Colonic mucosa (tissue), 4 donors: ENCODE measurements at regions not wholly inside any gene's neighbourhood (a gene's known extent, or its start where the extent isn't known, plus 50 kb on each side); places are given as distances from the start of the nearest gene placed in this dataset.

Experiments
- DNase-seq: peaks from one replicate; pipeline ENCODE4 v3.0.0-alpha.2; 2020
- H3K27ac ChIP-seq: fragments of 200-600 bp; one replicate; pipeline ENCODE4 v1.8.0; 2021
- H3K27me3 ChIP-seq: fragments of 200-600 bp; one replicate; pipeline ENCODE4 v1.8.0; 2021
- H3K36me3 ChIP-seq: fragments of 200-600 bp; one replicate; pipeline ENCODE4 v1.8.0; 2021
- H3K4me1 ChIP-seq: fragments of 200-600 bp; one replicate; pipeline ENCODE4 v1.8.0; 2021; ENCODE audit warnings: mild to moderate bottlenecking
- H3K4me3 ChIP-seq: fragments of 200-600 bp; one replicate; pipeline ENCODE4 v1.8.0; 2021
- H3K9ac ChIP-seq, 2 donors: one replicate each; pipeline ENCODE4 v1.7.0; 2013; ENCODE audit warnings: control low read depth in 2 of 2, low read depth in 2 of 2, low read length in 2 of 2
- H3K9me3 ChIP-seq: fragments of 200-600 bp; one replicate; pipeline ENCODE4 v1.8.0; 2021
- intact Hi-C: fragments of 100-400 bp; cut with DNase I; formaldehyde crosslinking; loops from one replicate; pipeline ENCODE4 v1.14.1; 2022
- TF ChIP-seq, protein P1 (sequence below): fragments of 200-600 bp; IDR thresholded peaks from one replicate; pipeline ENCODE4 v1.8.0; 2022; ENCODE audit warnings: antibody characterized with exemption, mild to moderate bottlenecking
- donor health status: healthy.
- donor health status: DM: no; HTN: no; CAD: no.
- donor health status: DM: no; HTN: no; CAD: no.

DNA sequence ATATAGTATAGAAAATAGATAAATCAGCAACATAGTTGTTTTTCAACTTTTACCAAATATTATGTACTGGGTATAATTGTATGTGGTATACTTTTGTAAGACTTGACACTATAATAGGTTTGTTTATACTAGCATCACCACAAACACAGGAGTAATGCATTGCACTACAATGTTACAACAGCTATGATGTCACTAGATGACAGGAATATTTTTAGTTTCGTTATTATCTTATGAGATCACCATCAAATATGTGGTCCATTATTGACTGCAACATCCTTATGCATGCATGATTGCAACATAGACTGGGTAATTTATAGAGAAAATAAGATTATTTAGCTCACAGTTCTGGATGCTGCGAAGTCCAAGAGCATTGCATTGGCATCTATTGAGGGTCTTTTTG, 678.4 kb upstream of the ZNF804A start:
- DNase-seq = no peak

DNA sequence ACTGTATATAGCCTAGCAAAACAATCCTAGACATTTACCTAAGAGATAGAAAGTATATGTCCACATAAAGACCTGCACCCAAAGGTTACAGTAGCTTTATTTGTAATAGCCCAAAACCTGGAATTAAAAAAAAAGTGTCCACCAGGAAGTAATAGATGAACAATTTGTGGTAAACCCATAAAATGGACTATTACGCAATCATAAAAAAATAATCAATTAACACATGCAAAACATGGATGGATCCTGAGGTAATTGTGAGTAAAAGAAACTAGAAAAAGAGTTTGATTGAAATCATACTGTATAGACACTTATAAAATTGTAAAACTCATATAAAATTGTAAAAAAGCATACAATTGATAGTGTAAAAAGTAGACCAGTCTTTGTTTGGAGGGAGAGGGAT, 673.0 kb upstream of the ZNF804A start:
- Histone ChIP-seq H3K9me3 (no peaks in the 10 kb centered on the region), H3K27me3 (no peaks in the 10 kb centered on the region), H3K27ac (no peak overlapping the region), H3K4me1 (no peaks in the 10 kb centered on the region), H3K4me3 (no peak overlapping the region), H3K9ac (no peak overlapping the region), H3K36me3 (no peaks in the 10 kb centered on the region)
- intact Hi-C loops = no loop called here
- TF ChIP-seq, protein P1, sequence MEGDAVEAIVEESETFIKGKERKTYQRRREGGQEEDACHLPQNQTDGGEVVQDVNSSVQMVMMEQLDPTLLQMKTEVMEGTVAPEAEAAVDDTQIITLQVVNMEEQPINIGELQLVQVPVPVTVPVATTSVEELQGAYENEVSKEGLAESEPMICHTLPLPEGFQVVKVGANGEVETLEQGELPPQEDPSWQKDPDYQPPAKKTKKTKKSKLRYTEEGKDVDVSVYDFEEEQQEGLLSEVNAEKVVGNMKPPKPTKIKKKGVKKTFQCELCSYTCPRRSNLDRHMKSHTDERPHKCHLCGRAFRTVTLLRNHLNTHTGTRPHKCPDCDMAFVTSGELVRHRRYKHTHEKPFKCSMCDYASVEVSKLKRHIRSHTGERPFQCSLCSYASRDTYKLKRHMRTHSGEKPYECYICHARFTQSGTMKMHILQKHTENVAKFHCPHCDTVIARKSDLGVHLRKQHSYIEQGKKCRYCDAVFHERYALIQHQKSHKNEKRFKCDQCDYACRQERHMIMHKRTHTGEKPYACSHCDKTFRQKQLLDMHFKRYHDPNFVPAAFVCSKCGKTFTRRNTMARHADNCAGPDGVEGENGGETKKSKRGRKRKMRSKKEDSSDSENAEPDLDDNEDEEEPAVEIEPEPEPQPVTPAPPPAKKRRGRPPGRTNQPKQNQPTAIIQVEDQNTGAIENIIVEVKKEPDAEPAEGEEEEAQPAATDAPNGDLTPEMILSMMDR = no peak
- no peak for DNase-seq

More for the DNA sequence above, 678.4 kb upstream of the ZNF804A start:
- intact Hi-C loops = no loop called here
- Histone ChIP-seq H3K27me3 (no peaks in the 10 kb centered on the region), H3K4me3 (no peak overlapping the region), H3K36me3 (no peaks in the 10 kb centered on the region), H3K27ac (no peak overlapping the region), H3K4me1 (no peaks in the 10 kb centered on the region), H3K9ac (no peak overlapping the region), H3K9me3 (no peaks in the 10 kb centered on the region)
- TF ChIP-seq, protein P1 = no peak

DNA sequence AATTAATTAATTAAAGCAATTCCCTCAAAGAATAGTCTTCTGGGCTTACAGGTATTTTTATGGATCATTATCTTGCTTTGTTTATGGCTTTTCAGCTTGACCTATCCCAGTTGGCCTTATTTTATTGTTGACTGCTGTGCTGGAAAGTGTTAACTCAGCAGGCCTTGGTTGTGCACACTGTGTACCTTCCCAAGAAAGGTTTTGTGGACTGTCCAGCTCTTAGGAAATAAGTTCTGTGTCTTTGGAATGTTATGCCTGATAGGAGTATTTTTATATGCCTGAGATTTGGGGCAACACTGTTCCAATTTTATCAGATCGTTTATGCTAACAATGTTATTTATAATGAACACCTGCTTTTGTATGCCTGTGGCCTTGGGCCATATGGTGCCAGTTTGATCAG, 671.9 kb upstream of the ZNF804A start:
- no peak for DNase-seq

GRCh38 chr2:183927406-183928325, 670.7 kb upstream of the ZNF804A start:
- no peaks in the 10 kb centered on the region for H3K4me1 ChIP-seq

More for the DNA sequence above, 671.9 kb upstream of the ZNF804A start:
- intact Hi-C loops = no loop called here
- Histone ChIP-seq H3K9me3 (no peaks in the 10 kb centered on the region), H3K9ac (no peak overlapping the region), H3K4me1 (no peaks in the 10 kb centered on the region), H3K36me3 (no peaks in the 10 kb centered on the region), H3K4me3 (no peak overlapping the region), H3K27me3 (no peaks in the 10 kb centered on the region), H3K27ac (no peak overlapping the region)
- TF ChIP-seq, protein P1 = no peak

GRCh38 chr2:183935005-183935404, 663.3 kb upstream of the ZNF804A start:
- Histone ChIP-seq H3K9ac (no peak overlapping the region), H3K9me3 (no peaks in the 10 kb centered on the region), H3K27ac (no peak overlapping the region), H3K27me3 (no peaks in the 10 kb centered on the region), H3K4me3 (no peak overlapping the region), H3K36me3 (no peaks in the 10 kb centered on the region), H3K4me1 (no peaks in the 10 kb centered on the region)
- TF ChIP-seq, protein P1 = no peak
- intact Hi-C loops = no loop called here
- DNase-seq = no peak

More at GRCh38 chr2:183927406-183928325, 670.7 kb upstream of the ZNF804A start:
- H3K4me3 ChIP-seq = no peak overlapping the region
- no peak overlapping the region for H3K9ac ChIP-seq
- TF ChIP-seq, protein P1 = no peak
- H3K36me3 ChIP-seq = no peaks in the 10 kb centered on the region
- H3K27ac ChIP-seq = no peak overlapping the region
- no peaks in the 10 kb centered on the region for H3K9me3 ChIP-seq
- H3K27me3 ChIP-seq = no peaks in the 10 kb centered on the region
- intact Hi-C loops = no loop called here
- DNase-seq = no peak
